Ovary (tissue), 7 donors: ENCODE measurements at regions not wholly inside any gene's neighbourhood (a gene's known extent, or its start where the extent isn't known, plus 50 kb on each side); places are given as distances from the start of the nearest gene placed in this dataset.

ENCODE experiments used
- DNase-seq, 5 donors: peaks; one replicate each; pipeline ENCODE4 v3.0.0-alpha.2; 2019 to 2020
- H3K27ac ChIP-seq, 2 donors: fragments of 200-600 bp; one replicate each; pipeline versions ENCODE4 v1.5.1 to v1.8.0; 2019 to 2022
- H3K27me3 ChIP-seq: fragments of 200-600 bp; one replicate; pipeline ENCODE4 v1.8.0; 2022
- H3K36me3 ChIP-seq: fragments of 200-600 bp; sonication (generic); one replicate; pipeline ENCODE4 v1.5.1; 2019
- H3K4me1 ChIP-seq: one replicate; pipeline ENCODE4 v1.8.1; 2013; ENCODE audit warnings: mild to moderate bottlenecking, moderate library complexity; ENCODE audit not compliant: insufficient read depth
- H3K4me3 ChIP-seq: fragments of 200-600 bp; sonication (generic); one replicate; pipeline ENCODE4 v1.5.1; 2017
- H3K9me3 ChIP-seq, 2 donors: fragments of 200-600 bp in 1 of 2; sonication (generic) in 1 of 2; one replicate each; pipeline versions ENCODE4 v1.5.1 to v1.8.1; 2013 to 2019; ENCODE audit warnings: mild to moderate bottlenecking in 1 of 2, moderate library complexity in 1 of 2
- CTCF ChIP-seq, 3 donors: fragments of 450-650 bp in 2 of 3; fragments of 200-600 bp in 1 of 3; IDR thresholded peaks; one replicate each; pipeline versions ENCODE4 v1.5.1 to v1.8.0; 2016 to 2022; ENCODE audit warnings: antibody characterized with exemption in 3 of 3, mild to moderate bottlenecking in 1 of 3
- EP300 ChIP-seq: sonication (generic); formaldehyde crosslinking; IDR thresholded peaks from one replicate; pipeline ENCODE4 v1.6.1; 2017; ENCODE audit warnings: antibody characterized with exemption
- POLR2A ChIP-seq: fragments of 450-650 bp; IDR thresholded peaks from one replicate; pipeline ENCODE4 v1.6.1; 2017; ENCODE audit warnings: antibody characterized with exemption, mild to moderate bottlenecking, moderate library complexity
- WGBS, 3 donors: extraction: QIAGEN DNeasy Blood & Tissue Kit in 1 of 3; methylation state at CpG; one replicate each; pipeline versions ENCODE4 v1.1.5 to v1.1.7; 2013 to 2017; 5-methylcytosine and 5-hydroxymethylcytosine counted together
- intact Hi-C, 4 donors: fragments of 100-400 bp; cut with DNase I; formaldehyde crosslinking; loops; one replicate each; pipeline versions ENCODE4 v1.11.0 to v1.15.1; 2022 to 2023
- donor health status: DM: no; HTN: no; CAD: no; lungs with moderate emphysema.
- donor health status: DM: no; HTN: no; CAD: no.
- donor health status: Bipolar disorder and iron deficiency.
- donor health status: DM: no; HTN: no; CAD: no.
- donor health status: DM: yes; HTN: yes; CAD: no.

GRCh38 chr5:167820101-167820990, 471.1 kb upstream of the WWC1 start:
- Histone ChIP-seq H3K27me3 (no peaks in the 10 kb centered on the region), H3K4me3 (no peak overlapping the region), H3K4me1 (no peaks in the 10 kb centered on the region), H3K27ac (no peak overlapping the region), H3K36me3 (no peaks in the 10 kb centered on the region), H3K9me3 (no peaks in the 10 kb centered on the region)
- WGBS, 3 donors, result 60 to 62% (median 60%) methylated on average over 12 of the region's 12 CpGs
- intact Hi-C loops, result no loop called here
- DNase-seq, result no peak
- TF ChIP-seq EP300, result no peak
- no peak for TF ChIP-seq POLR2A
- TF ChIP-seq CTCF (IDR thresholded peaks at IDR 0.05), result no peak

- intact Hi-C loops, result no loop called here
- no peak for TF ChIP-seq POLR2A
- no peak for TF ChIP-seq CTCF (IDR thresholded peaks at IDR 0.05)
- TF ChIP-seq EP300, result no peak
- Histone ChIP-seq H3K4me1 (no peaks in the 10 kb centered on the region), H3K9me3 (no peaks in the 10 kb centered on the region), H3K27ac (no peak overlapping the region), H3K4me3 (no peak overlapping the region), H3K36me3 (no peaks in the 10 kb centered on the region), H3K27me3 (no peaks in the 10 kb centered on the region)
- 53 to 66% (median 65%) methylated on average over 2 of the region's 2 CpGs for WGBS, 3 donors
- DNase-seq, result no peak
Measured at GRCh38 chr5:167821151-167821550, 470.3 kb upstream of the WWC1 start.

GRCh38 chr5:167821669-167822068, 469.8 kb upstream of the WWC1 start:
- no peak for DNase-seq
- Histone ChIP-seq H3K9me3 (no peaks in the 10 kb centered on the region), H3K4me3 (no peak overlapping the region), H3K27me3 (no peaks in the 10 kb centered on the region), H3K27ac (no peak overlapping the region), H3K36me3 (no peaks in the 10 kb centered on the region), H3K4me1 (no peaks in the 10 kb centered on the region)
- 37 to 60% (median 48%) methylated on average over 4 of the region's 4 CpGs for WGBS, 3 donors
- intact Hi-C loops, result no loop called here
- TF ChIP-seq POLR2A (no peak), EP300 (no peak), CTCF (IDR thresholded peaks at IDR 0.05) (no peak)

- DNase-seq, result no peak
- Histone ChIP-seq H3K9me3 (no peaks in the 10 kb centered on the region), H3K27me3 (no peaks in the 10 kb centered on the region), H3K4me1 (no peaks in the 10 kb centered on the region), H3K36me3 (no peaks in the 10 kb centered on the region), H3K4me3 (no peak overlapping the region), H3K27ac (no peak overlapping the region)
- TF ChIP-seq CTCF (IDR thresholded peaks at IDR 0.05), result no peak
- TF ChIP-seq EP300, result no peak
- TF ChIP-seq POLR2A, result no peak
- 20 to 36% (median 23%) methylated on average over 4 of the region's 4 CpGs for WGBS, 3 donors
- intact Hi-C loops, result no loop called here
Measured at GRCh38 chr5:167822241-167822640, 469.2 kb upstream of the WWC1 start.
